GM12874 (cell line): ENCODE measurements at regions not wholly inside any gene's neighbourhood (a gene's known extent, or its start where the extent isn't known, plus 50 kb on each side); places are given as distances from the start of the nearest gene placed in this dataset.

Source experiments
- TF ChIP-seq, protein P1 (sequence below): IDR thresholded peaks from 2 replicates; pipeline ENCODE4 v1.5.1; 2011; ENCODE audit warnings: low read depth, mild to moderate bottlenecking, control low read depth, low read length, moderate library complexity; ENCODE audit not compliant: insufficient read depth

DNA sequence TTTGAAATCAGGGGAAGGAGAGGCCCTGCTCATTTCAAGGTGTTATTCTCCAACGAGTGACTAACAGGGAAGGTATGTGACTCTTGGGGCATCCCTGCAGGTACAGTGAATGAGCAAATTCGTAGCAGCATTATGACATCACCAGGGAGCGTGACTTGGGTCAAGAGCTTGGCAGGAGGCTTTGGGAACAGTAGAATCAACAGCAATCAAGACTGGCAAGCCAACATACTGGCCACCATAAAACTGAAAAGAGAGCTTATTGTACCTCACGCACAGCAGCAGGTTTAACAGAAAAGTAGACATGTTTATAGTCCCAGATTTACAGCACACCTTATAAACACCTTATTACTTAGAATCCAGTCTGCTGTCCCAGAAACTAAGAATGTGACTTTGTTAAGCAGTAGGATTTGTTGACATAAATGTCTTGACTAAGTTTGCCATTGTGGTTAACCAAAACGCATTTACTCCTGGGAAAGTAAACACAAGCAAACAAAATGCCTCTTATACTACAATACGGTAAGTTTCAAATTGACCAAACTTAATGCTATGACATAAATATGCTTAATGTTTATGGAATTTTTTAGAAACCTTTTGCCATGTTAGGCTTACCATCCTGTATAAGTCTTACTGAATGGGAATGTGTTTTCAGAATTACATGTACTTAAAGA, 297.8 kb downstream of the NPR3 start:
- TF ChIP-seq, protein P1, sequence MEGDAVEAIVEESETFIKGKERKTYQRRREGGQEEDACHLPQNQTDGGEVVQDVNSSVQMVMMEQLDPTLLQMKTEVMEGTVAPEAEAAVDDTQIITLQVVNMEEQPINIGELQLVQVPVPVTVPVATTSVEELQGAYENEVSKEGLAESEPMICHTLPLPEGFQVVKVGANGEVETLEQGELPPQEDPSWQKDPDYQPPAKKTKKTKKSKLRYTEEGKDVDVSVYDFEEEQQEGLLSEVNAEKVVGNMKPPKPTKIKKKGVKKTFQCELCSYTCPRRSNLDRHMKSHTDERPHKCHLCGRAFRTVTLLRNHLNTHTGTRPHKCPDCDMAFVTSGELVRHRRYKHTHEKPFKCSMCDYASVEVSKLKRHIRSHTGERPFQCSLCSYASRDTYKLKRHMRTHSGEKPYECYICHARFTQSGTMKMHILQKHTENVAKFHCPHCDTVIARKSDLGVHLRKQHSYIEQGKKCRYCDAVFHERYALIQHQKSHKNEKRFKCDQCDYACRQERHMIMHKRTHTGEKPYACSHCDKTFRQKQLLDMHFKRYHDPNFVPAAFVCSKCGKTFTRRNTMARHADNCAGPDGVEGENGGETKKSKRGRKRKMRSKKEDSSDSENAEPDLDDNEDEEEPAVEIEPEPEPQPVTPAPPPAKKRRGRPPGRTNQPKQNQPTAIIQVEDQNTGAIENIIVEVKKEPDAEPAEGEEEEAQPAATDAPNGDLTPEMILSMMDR = no peak

DNA sequence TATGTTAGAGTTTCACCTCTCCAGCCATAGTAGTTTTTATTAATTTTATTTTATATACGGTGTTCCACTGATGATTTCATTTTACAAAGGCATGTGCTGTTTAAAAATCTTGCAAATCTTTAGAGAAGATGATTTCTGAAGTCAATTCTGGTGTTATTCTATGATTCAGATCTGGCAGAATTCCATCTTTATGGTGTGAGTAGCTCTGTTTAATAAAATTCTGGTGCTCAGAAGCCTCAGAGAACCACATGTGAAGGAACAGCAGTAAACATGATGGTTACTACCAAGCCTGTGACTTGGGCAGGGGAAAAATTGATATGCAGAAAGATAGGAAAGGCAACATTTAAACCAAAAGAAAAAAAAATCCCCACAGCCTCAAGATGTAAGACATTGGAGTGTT, 299.7 kb downstream of the NPR3 start:
- TF ChIP-seq, protein P1 = no peak

DNA sequence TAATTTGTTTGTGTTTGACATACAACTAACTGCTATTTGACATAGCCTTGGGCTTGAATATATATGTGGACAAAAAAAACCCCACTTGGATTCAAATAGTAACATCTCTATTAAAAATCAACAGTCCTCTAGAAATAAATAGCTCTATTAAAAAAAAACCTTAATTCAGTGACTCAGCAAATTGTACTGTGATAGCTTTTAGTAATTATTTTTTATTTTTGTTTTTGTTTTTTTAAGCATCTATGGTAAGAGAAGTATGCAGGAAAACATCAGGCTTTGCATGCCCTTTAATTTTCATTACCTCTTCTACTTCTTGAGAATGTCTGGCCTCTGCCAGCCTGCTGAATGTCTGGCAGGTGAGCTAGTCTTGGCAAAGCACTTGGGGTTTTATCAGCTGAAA, 300.7 kb downstream of the NPR3 start:
- TF ChIP-seq, protein P1 = no peak

DNA sequence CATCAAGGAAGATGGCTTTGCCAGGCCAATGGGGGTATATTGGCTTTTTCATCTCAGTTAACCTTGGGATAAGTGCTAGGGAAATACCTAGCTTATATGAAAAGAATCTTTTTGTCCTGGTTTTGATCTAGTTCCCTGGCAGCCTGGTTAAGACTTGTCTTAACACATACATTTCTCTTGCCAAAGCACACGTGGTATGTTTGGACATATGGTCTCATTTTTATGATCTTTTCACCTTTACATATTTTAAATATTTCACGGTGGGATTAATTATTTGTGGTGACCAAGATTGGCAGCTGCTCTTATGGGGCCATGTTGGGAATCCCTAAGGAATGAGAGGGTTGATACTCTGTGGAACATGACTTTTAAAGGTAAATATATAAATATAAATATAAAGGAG, 312.5 kb downstream of the NPR3 start:
- TF ChIP-seq, protein P1 = no peak

DNA sequence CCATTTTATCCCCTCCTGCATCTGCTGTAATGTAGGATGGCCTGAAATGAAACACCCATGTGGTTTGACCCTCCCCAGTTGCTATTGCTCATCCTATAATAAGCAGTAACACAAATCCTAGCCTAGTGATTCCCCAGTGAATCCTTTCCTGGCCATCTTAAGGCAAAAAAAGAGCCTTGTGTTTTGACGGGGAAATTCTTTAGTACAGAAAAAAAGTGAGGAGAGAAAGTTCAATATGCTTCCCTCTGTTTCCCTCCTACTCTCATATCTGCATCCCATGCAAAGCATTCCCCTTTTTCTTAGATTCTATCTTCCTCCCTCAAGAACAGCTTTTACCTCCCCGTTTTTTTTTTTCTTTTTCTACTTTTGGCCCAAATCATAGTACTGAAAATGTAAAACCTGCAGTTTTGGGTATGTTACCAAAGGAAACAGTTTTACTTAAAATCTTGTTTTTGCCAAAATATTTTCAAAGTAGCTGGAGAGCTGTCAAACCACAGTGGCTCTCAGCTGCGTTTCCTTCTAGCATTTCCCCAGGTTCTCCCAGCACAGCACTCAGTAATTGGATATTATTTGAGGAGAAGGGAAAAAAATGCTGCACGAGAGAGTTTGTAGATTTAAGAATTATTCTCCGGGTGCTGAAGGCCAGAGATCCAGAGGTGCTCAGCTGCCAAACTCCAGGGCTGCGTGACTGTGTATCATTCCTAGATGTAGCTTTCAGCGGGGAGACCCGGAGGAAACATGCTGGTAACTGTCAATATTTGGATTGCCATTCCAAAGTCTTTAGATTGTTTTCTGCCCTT, 321.4 kb downstream of the NPR3 start:
- TF ChIP-seq, protein P1 = no peak

DNA sequence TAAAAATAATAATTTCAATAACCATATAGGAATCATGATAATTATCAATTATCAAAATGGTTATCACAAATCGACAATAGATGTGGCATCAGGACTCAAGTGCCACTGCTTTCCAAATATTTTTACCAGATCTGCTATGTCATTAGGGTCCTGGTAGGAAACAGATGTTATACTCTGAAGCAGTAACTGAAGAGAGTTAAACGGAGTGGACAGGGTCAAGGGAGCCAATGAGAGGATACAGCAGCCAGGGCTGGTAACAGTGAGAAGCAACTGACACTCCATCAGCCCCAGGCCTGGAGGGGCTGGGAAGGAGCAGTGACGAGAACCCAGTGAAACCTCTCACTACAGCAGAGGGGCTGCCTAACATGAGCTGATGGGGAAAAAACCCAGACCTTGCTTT, 322.4 kb downstream of the NPR3 start:
- TF ChIP-seq, protein P1 = no peak

DNA sequence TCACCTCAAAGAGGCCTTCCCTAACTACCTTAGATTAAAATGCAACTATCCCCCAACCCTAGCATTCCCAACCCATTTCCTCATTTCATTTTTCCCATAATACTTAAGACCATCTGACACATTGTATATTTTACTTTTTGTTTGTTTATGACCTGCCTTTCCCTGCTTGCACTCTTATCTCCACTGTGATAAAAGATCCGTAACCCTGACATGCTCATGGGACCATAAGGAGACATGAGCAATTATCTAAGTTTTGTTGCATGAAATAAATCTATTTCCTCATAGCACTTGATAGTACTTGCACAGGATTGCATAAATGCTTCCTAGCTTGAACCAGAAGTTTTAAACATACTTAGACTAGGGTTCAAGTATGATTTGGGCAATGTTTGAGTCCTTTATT, 323.7 kb downstream of the NPR3 start:
- TF ChIP-seq, protein P1 = no peak
